ENCODE measurements at regions not wholly inside any gene's neighbourhood (a gene's known extent, or its start where the extent isn't known, plus 50 kb on each side); places are given as distances from the start of the nearest gene placed in this dataset.
"Not testable (repeated sequence)": the region's sequence is repeated elsewhere in the genome, so short reads cannot be mapped to it uniquely, and the experiment has no call there.

DNA sequence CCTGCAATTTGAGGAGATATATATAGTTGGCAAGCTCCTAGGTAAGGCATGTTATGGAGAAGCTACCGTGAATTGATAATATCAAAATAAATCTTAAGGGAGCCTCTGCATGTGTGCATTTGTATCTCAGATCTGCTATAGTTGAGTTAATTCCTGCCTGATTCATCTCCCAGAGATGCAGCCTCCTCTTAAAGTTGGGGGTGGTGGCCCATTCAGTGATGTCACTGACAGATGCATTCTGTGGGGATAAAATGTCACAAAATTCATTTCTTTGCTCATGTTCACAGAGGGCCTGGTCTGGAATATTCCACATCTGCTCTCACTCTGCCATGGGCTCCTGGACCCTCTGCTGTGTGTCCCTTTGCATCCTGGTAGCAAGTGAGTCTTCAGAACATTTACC, 185.8 kb upstream of the PRSS1 start:
- 78 to 91% (median 84%) methylated on average over 1 of the region's 1 CpG for WGBS, 4 donors
- intact Hi-C loops (cut with DNase I): no loop called here
- H3K27me3 ChIP-seq: no peaks in the 10 kb centered on the region
- TF ChIP-seq, protein P1, sequence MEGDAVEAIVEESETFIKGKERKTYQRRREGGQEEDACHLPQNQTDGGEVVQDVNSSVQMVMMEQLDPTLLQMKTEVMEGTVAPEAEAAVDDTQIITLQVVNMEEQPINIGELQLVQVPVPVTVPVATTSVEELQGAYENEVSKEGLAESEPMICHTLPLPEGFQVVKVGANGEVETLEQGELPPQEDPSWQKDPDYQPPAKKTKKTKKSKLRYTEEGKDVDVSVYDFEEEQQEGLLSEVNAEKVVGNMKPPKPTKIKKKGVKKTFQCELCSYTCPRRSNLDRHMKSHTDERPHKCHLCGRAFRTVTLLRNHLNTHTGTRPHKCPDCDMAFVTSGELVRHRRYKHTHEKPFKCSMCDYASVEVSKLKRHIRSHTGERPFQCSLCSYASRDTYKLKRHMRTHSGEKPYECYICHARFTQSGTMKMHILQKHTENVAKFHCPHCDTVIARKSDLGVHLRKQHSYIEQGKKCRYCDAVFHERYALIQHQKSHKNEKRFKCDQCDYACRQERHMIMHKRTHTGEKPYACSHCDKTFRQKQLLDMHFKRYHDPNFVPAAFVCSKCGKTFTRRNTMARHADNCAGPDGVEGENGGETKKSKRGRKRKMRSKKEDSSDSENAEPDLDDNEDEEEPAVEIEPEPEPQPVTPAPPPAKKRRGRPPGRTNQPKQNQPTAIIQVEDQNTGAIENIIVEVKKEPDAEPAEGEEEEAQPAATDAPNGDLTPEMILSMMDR (IDR thresholded peaks at IDR 0.05): no peak
- TF ChIP-seq POLR2A (IDR thresholded peaks at IDR 0.05): no peak
- H3K9me3 ChIP-seq (replicated peaks in 1 of 3): no peaks in the 10 kb centered on the region
- H3K36me3 ChIP-seq (replicated peaks in 1 of 2): no peaks in the 10 kb centered on the region
- no peak for DNase-seq
- H3K4me1 ChIP-seq (replicated peaks in 1 of 2): no peaks in the 10 kb centered on the region
- H3K27ac ChIP-seq: no peak overlapping the region
- no peak overlapping the region for H3K4me3 ChIP-seq

DNA sequence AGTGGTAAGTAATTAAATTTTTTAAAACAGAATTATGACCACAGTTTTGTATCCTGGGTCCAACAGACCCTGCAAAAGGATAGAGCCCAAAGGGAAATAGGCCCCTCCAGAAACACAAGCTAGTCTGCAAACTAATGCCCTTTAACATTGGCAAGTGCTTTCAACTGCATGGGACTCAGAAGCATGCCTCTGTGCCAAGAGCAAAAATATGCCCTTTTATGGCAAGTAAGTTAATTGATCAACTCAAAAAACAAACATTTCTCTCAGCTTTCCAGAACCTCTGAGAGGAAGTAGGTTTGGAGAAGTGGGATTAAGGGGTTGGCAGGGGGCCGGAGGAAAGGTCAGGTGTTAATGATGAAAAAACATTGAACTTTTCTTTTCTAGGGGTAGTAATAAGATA, 186.6 kb upstream of the PRSS1 start:
- 33 to 52% (median 46%) methylated on average over 1 of the region's 1 CpG for WGBS, 4 donors
- intact Hi-C loops (cut with DNase I): no loop called here

DNA sequence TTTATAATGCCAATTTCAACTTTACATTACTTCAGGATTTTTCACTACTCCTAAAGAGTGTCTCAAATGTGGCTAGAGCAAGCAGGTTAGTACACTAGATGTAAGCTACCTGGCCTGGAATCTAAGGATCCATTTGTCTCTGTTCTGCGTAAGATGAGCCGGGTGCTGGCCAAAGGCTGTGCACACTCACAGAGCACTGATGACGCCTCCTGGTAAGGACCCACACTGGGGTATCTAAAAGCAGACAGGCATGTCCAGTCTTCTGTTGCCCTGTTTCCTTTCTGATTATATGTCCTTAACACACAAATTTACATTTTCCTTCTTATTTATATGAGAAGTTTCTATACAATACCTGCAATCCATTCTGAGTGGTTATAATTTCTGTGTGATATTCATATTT, 187.9 kb upstream of the PRSS1 start:
- H3K36me3 ChIP-seq (replicated peaks in 1 of 2); H3K9me3 ChIP-seq (replicated peaks in 1 of 3); H3K4me1 ChIP-seq (replicated peaks in 1 of 2); H3K27ac ChIP-seq; H3K4me3 ChIP-seq; intact Hi-C loops (cut with DNase I); DNase-seq; H3K27me3 ChIP-seq: not testable (repeated sequence)
- WGBS, 4 donors: 80 to 88% (median 81%) methylated on average over 3 of the region's 3 CpGs

More for the DNA sequence above, 186.6 kb upstream of the PRSS1 start:
- Histone ChIP-seq H3K9me3 (replicated peaks in 1 of 3) (no peaks in the 10 kb centered on the region), H3K4me3 (no peak overlapping the region), H3K27me3 (no peaks in the 10 kb centered on the region), H3K27ac (no peak overlapping the region), H3K4me1 (replicated peaks in 1 of 2) (no peaks in the 10 kb centered on the region), H3K36me3 (replicated peaks in 1 of 2) (no peaks in the 10 kb centered on the region)
- TF ChIP-seq, protein P1 (IDR thresholded peaks at IDR 0.05): no peak
- no peak for TF ChIP-seq POLR2A (IDR thresholded peaks at IDR 0.05)
- no peak for DNase-seq

DNA sequence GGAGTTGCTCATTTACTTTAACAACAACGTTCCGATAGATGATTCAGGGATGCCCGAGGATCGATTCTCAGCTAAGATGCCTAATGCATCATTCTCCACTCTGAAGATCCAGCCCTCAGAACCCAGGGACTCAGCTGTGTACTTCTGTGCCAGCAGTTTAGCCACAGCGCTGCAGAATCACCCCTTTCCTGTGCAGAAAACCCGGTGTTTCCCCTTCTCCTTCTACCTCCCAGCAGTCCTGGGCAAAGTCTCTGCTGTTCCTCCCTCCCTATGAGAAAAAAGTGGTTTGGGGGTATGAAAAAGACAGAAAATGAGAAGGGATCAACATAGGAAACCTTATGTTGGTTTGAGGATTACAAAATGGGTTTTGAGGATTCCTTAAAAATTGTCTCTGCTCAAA, 188.5 kb upstream of the PRSS1 start:
- H3K27me3 ChIP-seq; H3K9me3 ChIP-seq (replicated peaks in 1 of 3); intact Hi-C loops (cut with DNase I); DNase-seq; H3K4me3 ChIP-seq; H3K4me1 ChIP-seq (replicated peaks in 1 of 2); H3K27ac ChIP-seq; H3K36me3 ChIP-seq (replicated peaks in 1 of 2): not testable (repeated sequence)
- 57 to 67% (median 62%) methylated on average over 3 to 6 of the region's 6 CpGs for WGBS, 4 donors

DNA sequence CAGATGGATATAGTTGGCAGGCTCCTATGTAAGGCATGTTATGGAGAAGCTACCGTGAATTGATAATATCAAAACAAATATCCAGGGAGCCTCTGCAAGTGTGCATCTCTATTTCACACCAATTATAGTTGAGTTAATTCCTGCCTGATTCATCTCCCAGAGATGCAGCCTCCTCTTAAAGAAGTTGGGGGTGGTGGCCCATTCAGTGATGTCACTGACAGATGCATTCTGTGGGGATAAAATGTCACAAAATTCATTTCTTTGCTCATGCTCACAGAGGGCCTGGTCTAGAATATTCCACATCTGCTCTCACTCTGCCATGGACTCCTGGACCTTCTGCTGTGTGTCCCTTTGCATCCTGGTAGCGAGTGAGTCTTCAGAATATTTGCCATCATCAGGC, 189.1 kb upstream of the PRSS1 start:
- no peak for DNase-seq
- Histone ChIP-seq H3K4me3 (no peak overlapping the region), H3K9me3 (replicated peaks in 1 of 3) (no peaks in the 10 kb centered on the region), H3K36me3 (replicated peaks in 1 of 2) (no peaks in the 10 kb centered on the region), H3K27ac (no peak overlapping the region), H3K27me3 (no peaks in the 10 kb centered on the region), H3K4me1 (replicated peaks in 1 of 2) (peaks cover 0 to 5% of the 10 kb centered on the region in 2 donors)
- TF ChIP-seq, protein P1 (IDR thresholded peaks at IDR 0.05): no peak
- no peak for TF ChIP-seq POLR2A (IDR thresholded peaks at IDR 0.05)
- WGBS, 4 donors: 66 to 87% (median 80%) methylated on average over 2 of the region's 2 CpGs
- intact Hi-C loops (cut with DNase I): no loop called here
